K562 (cell line): ENCODE measurements at regions not wholly inside any gene's neighbourhood (a gene's known extent, or its start where the extent isn't known, plus 50 kb on each side); places are given as distances from the start of the nearest gene placed in this dataset.
A peak's percentile ranks its signal among the peaks of the same experiment; 100 is the strongest.

Source experiments
- ATF6 ChIP-seq: sonication (generic); formaldehyde crosslinking; IDR thresholded peaks from 2 replicates; pipeline ENCODE4 v1.4.0; 2020; ENCODE audit warnings: mild to moderate bottlenecking, missing genetic modification reagents
- CHD4 ChIP-seq: fragments of 200-600 bp; sonication (generic); IDR thresholded peaks from 3 replicates; pipeline ENCODE4 v1.6.1; 2012; ENCODE audit warnings: low read depth, mild to moderate bottlenecking, mixed read lengths, low read length, inconsistent platforms; ENCODE audit not compliant: insufficient read depth, insufficient replicate concordance, poor library complexity, severe bottlenecking
- FOXA3 ChIP-seq, 2 experiments: fragments of 450-650 bp in 1 of 2; sonication (generic) in 1 of 2; formaldehyde crosslinking; IDR thresholded peaks in 1 of 2; conservative IDR thresholded peaks in 1 of 2; 2 replicates each; pipeline versions ENCODE4 v1.4.0 to v1.8.0; 2020 to 2022; ENCODE audit warnings: mild to moderate bottlenecking in 2 of 2, missing genetic modification reagents in 1 of 2
- HES1 ChIP-seq: fragments of 450-650 bp; IDR thresholded peaks from 2 replicates; pipeline ENCODE4 v1.6.1; 2016; ENCODE audit warnings: low read depth, mild to moderate bottlenecking, moderate library complexity
- MEF2D ChIP-seq: conservative IDR thresholded peaks from 2 replicates; pipeline ENCODE4 v1.6.1; 2016; ENCODE audit warnings: low read depth, missing genetic modification characterization, missing compliant biosample characterization
- POLR2G ChIP-seq: fragments of 200-400 bp; formaldehyde crosslinking; IDR thresholded peaks from 2 replicates; pipeline ENCODE4 v1.6.1; 2017; ENCODE audit warnings: low read depth, mild to moderate bottlenecking, antibody characterized with exemption, low read length, moderate library complexity
- RBM34 ChIP-seq: fragments of 200-400 bp; formaldehyde crosslinking; IDR thresholded peaks from 2 replicates; pipeline ENCODE4 v1.6.1; 2018; ENCODE audit warnings: low read length, borderline replicate concordance; ENCODE audit not compliant: insufficient read depth
- SMAD2 ChIP-seq: fragments of 150-350 bp; IDR thresholded peaks from 2 replicates; pipeline ENCODE4 v1.6.1; 2014; ENCODE audit warnings: low read depth, mild to moderate bottlenecking, low read length
- SUPT5H ChIP-seq: fragments of 450-650 bp; IDR thresholded peaks from 2 replicates; pipeline ENCODE4 v1.6.1; 2016
- ZFP30 ChIP-seq: fragments of 250-450 bp; sonication (Bioruptor Pico); IDR thresholded peaks from 2 replicates; pipeline ENCODE4 v1.8.0; 2022; ENCODE audit warnings: moderate library complexity, mild to moderate bottlenecking, inconsistent platforms, borderline replicate concordance
- ZNF12 ChIP-seq: sonication (generic); formaldehyde crosslinking; IDR thresholded peaks from 2 replicates; pipeline ENCODE4 v1.4.0; 2020; ENCODE audit warnings: mild to moderate bottlenecking, missing genetic modification reagents
- ZNF324 ChIP-seq: fragments of 250-450 bp; sonication (Bioruptor Pico); IDR thresholded peaks from 2 replicates; pipeline ENCODE4 v1.4.0; 2020; ENCODE audit warnings: mild to moderate bottlenecking
- ZNF436 ChIP-seq: fragments of 250-450, 450-650 bp; sonication (Bioruptor Pico); formaldehyde crosslinking; IDR thresholded peaks from 2 replicates; pipeline ENCODE4 v1.7.0; 2020; ENCODE audit warnings: mild to moderate bottlenecking
- TF ChIP-seq, protein P1 (sequence below): fragments of 250-450 bp; sonication (Bioruptor Pico); IDR thresholded peaks from 2 replicates; pipeline ENCODE4 v1.8.0; 2022; ENCODE audit warnings: inconsistent platforms
- TF ChIP-seq, protein P2 (sequence below), 3 experiments: IDR thresholded peaks in 2 of 3; conservative IDR thresholded peaks in 1 of 3; 2 replicates each; pipeline ENCODE4 v1.5.1; 2011 to 2012; ENCODE audit warnings: low read length in 3 of 3, mild to moderate bottlenecking in 3 of 3, control low read depth in 2 of 3, improper control_type of control experiment in 1 of 3, inconsistent platforms in 1 of 3, low read depth in 1 of 3, mixed read lengths in 1 of 3, moderate library complexity in 1 of 3; ENCODE audit not compliant: insufficient read depth in 2 of 3
- TF ChIP-seq, protein P3 (sequence below): IDR thresholded peaks from 2 replicates; pipeline ENCODE4 v1.6.1; 2014; ENCODE audit warnings: antibody characterized with exemption
- TF ChIP-seq, protein P4 (sequence below): IDR thresholded peaks from 2 replicates; pipeline ENCODE4 v1.6.1; 2016; ENCODE audit warnings: missing genetic modification characterization, missing compliant biosample characterization

GRCh38 chr6:137705160-137706082 lies 161.6 kb upstream of the TNFAIP3 start (continued):
- TF ChIP-seq, protein P1, sequence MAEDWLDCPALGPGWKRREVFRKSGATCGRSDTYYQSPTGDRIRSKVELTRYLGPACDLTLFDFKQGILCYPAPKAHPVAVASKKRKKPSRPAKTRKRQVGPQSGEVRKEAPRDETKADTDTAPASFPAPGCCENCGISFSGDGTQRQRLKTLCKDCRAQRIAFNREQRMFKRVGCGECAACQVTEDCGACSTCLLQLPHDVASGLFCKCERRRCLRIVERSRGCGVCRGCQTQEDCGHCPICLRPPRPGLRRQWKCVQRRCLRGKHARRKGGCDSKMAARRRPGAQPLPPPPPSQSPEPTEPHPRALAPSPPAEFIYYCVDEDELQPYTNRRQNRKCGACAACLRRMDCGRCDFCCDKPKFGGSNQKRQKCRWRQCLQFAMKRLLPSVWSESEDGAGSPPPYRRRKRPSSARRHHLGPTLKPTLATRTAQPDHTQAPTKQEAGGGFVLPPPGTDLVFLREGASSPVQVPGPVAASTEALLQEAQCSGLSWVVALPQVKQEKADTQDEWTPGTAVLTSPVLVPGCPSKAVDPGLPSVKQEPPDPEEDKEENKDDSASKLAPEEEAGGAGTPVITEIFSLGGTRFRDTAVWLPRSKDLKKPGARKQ (CRISPR knock-in tag): no peak
- no peak for TF ChIP-seq ZNF324
- TF ChIP-seq SUPT5H: no peak
- TF ChIP-seq, protein P2, sequence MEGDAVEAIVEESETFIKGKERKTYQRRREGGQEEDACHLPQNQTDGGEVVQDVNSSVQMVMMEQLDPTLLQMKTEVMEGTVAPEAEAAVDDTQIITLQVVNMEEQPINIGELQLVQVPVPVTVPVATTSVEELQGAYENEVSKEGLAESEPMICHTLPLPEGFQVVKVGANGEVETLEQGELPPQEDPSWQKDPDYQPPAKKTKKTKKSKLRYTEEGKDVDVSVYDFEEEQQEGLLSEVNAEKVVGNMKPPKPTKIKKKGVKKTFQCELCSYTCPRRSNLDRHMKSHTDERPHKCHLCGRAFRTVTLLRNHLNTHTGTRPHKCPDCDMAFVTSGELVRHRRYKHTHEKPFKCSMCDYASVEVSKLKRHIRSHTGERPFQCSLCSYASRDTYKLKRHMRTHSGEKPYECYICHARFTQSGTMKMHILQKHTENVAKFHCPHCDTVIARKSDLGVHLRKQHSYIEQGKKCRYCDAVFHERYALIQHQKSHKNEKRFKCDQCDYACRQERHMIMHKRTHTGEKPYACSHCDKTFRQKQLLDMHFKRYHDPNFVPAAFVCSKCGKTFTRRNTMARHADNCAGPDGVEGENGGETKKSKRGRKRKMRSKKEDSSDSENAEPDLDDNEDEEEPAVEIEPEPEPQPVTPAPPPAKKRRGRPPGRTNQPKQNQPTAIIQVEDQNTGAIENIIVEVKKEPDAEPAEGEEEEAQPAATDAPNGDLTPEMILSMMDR (IDR thresholded peaks at IDR 0.05 in 2 of 3, conservative IDR thresholded peaks at IDR 0.05 in 1 of 3; ENCODE audit: insufficient read depth in 2 of 3, low read depth in 1 of 3, low read length in 3 of 3): peak; percentile 95 to 98 (median 96)
- TF ChIP-seq, protein P3, sequence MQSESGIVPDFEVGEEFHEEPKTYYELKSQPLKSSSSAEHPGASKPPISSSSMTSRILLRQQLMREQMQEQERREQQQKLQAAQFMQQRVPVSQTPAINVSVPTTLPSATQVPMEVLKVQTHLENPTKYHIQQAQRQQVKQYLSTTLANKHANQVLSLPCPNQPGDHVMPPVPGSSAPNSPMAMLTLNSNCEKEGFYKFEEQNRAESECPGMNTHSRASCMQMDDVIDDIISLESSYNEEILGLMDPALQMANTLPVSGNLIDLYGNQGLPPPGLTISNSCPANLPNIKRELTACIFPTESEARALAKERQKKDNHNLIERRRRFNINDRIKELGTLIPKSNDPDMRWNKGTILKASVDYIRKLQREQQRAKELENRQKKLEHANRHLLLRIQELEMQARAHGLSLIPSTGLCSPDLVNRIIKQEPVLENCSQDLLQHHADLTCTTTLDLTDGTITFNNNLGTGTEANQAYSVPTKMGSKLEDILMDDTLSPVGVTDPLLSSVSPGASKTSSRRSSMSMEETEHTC: no peak
- no peak for TF ChIP-seq FOXA3 (CRISPR knock-in tag; conservative IDR thresholded peaks at IDR 0.05 in 1 of 2, IDR thresholded peaks at IDR 0.05 in 1 of 2)
- TF ChIP-seq HES1: no peak
- no peak for TF ChIP-seq ZNF436 (CRISPR knock-in tag)
- TF ChIP-seq ZFP30 (CRISPR knock-in tag): no peak
- 0 out of 2 replicates have a peak, but pooled peaks have one; percentile 31 for TF ChIP-seq SMAD2
- TF ChIP-seq CHD4: no peak
- no peak for TF ChIP-seq ATF6
- no peak for TF ChIP-seq POLR2G
- TF ChIP-seq MEF2D (tag): no peak
- no peak for TF ChIP-seq RBM34
- no peak for TF ChIP-seq ZNF12 (CRISPR knock-in tag)
- TF ChIP-seq, protein P4, sequence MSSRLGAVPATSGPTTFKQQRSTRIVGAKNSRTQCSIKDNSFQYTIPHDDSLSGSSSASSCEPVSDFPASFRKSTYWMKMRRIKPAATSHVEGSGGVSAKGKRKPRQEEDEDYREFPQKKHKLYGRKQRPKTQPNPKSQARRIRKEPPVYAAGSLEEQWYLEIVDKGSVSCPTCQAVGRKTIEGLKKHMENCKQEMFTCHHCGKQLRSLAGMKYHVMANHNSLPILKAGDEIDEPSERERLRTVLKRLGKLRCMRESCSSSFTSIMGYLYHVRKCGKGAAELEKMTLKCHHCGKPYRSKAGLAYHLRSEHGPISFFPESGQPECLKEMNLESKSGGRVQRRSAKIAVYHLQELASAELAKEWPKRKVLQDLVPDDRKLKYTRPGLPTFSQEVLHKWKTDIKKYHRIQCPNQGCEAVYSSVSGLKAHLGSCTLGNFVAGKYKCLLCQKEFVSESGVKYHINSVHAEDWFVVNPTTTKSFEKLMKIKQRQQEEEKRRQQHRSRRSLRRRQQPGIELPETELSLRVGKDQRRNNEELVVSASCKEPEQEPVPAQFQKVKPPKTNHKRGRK (tag): no peak
